PFSK-1 (cell line): ENCODE measurements at regions not wholly inside any gene's neighbourhood (a gene's known extent, or its start where the extent isn't known, plus 50 kb on each side); places are given as distances from the start of the nearest gene placed in this dataset.

Experiments
- FOXP2 ChIP-seq: optimal IDR thresholded peaks from 2 replicates; pipeline ENCODE3; 2011; ENCODE audit warnings: borderline replicate concordance, control low read depth, inconsistent platforms; ENCODE audit not compliant: insufficient read depth; ENCODE audit errors: extremely low read length, extremely low read depth
- POLR2AphosphoS5 ChIP-seq: IDR thresholded peaks from 2 replicates; pipeline ENCODE4 v1.6.1; 2012; ENCODE audit warnings: low read depth, mild to moderate bottlenecking, control low read depth, low read length, moderate library complexity
- SIN3A ChIP-seq: IDR thresholded peaks from 2 replicates; pipeline ENCODE4 v1.6.1; 2012; ENCODE audit warnings: mild to moderate bottlenecking, low read length, moderate library complexity, borderline replicate concordance; ENCODE audit not compliant: insufficient read depth
- TAF1 ChIP-seq: IDR thresholded peaks from 2 replicates; pipeline ENCODE4 v1.6.1; 2012; ENCODE audit warnings: low read length, control low read depth, borderline replicate concordance; ENCODE audit not compliant: insufficient read depth
- TF ChIP-seq, protein P1 (sequence below), 2 experiments: IDR thresholded peaks; 2 replicates each; pipeline versions ENCODE4 v1.6.1 to v1.8.0; 2011 to 2012; ENCODE audit warnings: low read depth in 2 of 2, low read length in 2 of 2, control low read depth in 1 of 2, inconsistent platforms in 1 of 2, mild to moderate bottlenecking in 1 of 2, moderate library complexity in 1 of 2; ENCODE audit not compliant: insufficient read depth in 1 of 2

- no peak for TF ChIP-seq POLR2AphosphoS5
- no peak for TF ChIP-seq SIN3A
- TF ChIP-seq, protein P1, sequence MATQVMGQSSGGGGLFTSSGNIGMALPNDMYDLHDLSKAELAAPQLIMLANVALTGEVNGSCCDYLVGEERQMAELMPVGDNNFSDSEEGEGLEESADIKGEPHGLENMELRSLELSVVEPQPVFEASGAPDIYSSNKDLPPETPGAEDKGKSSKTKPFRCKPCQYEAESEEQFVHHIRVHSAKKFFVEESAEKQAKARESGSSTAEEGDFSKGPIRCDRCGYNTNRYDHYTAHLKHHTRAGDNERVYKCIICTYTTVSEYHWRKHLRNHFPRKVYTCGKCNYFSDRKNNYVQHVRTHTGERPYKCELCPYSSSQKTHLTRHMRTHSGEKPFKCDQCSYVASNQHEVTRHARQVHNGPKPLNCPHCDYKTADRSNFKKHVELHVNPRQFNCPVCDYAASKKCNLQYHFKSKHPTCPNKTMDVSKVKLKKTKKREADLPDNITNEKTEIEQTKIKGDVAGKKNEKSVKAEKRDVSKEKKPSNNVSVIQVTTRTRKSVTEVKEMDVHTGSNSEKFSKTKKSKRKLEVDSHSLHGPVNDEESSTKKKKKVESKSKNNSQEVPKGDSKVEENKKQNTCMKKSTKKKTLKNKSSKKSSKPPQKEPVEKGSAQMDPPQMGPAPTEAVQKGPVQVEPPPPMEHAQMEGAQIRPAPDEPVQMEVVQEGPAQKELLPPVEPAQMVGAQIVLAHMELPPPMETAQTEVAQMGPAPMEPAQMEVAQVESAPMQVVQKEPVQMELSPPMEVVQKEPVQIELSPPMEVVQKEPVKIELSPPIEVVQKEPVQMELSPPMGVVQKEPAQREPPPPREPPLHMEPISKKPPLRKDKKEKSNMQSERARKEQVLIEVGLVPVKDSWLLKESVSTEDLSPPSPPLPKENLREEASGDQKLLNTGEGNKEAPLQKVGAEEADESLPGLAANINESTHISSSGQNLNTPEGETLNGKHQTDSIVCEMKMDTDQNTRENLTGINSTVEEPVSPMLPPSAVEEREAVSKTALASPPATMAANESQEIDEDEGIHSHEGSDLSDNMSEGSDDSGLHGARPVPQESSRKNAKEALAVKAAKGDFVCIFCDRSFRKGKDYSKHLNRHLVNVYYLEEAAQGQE (IDR thresholded peaks at IDR 0.05; ENCODE audit: insufficient read depth in 1 of 2, low read depth in 2 of 2, low read length in 2 of 2) = no peak
- no peak for TF ChIP-seq TAF1
- TF ChIP-seq FOXP2 = no peak
Observed at GRCh38 chr9:29449306-29449705, 1876.0 kb upstream of the C9orf72 start.
